Putamen (tissue), 1 donor: ENCODE measurements at regions not wholly inside any gene's neighbourhood (a gene's known extent, or its start where the extent isn't known, plus 50 kb on each side); places are given as distances from the start of the nearest gene placed in this dataset.

Experiments
- DNase-seq: peaks from one replicate; pipeline ENCODE4 v3.0.0-alpha.2; 2016; ENCODE audit warnings: low spot score

GRCh38 chr3:117616227-117616626 is 906.6 kb downstream of the TUSC7 start:
- DNase-seq: no peak

DNA sequence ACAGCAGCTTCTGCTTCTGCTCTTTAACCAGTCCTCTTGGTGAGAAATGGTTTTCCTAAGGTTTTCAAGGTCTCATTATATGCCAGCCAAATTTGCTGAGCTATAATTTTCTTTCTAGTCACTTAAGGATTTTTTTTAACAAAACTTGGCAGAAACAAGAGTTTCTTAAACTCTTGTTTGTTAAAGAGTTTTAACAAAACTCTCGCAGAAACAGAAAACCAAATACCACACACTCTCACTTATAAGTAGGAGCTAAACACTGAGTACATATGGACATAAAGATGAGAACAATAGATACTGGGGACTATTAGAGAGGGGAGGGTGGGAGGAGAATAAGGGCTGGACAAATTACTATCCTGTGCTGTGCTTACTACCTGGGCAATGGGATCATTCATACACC is 908.3 kb downstream of the TUSC7 start:
- no peak for DNase-seq

DNA sequence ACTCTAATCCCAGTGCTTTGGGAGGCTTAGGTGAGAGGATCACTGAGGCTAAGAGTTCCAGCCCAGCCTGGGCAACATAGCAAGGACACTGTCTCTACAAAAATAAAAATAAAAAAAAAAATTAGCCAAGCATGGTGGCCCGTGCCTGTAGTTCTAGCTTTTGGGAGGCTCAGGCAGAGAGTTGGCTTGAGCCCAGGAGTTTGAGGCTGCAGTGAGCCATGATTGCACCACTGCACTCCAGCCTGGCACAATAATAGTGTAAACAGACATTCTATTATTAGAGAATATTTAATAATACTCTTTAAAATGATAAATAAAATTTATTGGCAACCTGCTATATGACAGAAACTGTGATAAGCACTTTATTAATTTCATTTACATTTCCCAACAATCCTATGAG is 908.9 kb downstream of the TUSC7 start:
- no peak for DNase-seq

GRCh38 chr3:117619805-117620204 is 910.2 kb downstream of the TUSC7 start:
- DNase-seq: no peak

GRCh38 chr3:117622171-117622841 is 912.7 kb downstream of the TUSC7 start:
- no peak for DNase-seq

DNA sequence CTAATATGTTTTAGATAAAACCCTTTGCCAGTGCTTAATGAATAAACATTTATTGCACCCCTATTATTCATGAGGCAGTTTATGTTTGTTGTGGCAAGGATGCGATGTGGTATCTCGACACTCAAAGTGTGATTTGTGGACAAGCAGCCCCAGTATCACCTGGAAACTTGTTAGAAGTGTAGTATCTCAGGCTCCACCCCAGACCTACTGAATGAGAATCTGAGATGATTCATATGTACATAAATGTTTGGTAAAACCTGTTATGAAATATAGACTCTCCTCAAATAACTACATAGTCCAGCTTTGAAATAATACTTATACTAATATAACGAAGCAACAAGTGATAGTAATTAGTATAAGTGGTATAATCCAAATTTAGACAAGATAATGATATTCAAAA is 914.8 kb downstream of the TUSC7 start:
- DNase-seq: no peak

DNA sequence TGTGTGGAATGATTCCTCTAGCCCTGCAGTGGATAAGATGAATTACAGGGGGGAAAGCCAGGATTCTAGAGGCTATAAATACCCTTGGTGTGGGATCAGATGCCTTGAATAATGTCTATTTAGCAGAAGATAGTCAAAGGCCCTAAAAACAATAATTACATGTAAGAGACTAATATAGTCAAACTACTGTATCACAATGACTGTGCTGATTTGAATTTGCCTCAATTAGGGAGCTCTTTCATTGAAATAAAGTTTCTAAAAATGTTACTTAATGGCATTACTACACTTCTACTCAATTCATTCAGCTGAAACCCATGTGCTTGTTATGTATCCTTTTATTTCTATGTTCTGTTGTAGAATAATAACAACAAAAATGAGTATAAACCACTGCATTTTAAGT is 915.6 kb downstream of the TUSC7 start:
- no peak for DNase-seq

- no peak for DNase-seq
Observed at GRCh38 chr3:117626577-117626976, 917.0 kb downstream of the TUSC7 start.

DNA sequence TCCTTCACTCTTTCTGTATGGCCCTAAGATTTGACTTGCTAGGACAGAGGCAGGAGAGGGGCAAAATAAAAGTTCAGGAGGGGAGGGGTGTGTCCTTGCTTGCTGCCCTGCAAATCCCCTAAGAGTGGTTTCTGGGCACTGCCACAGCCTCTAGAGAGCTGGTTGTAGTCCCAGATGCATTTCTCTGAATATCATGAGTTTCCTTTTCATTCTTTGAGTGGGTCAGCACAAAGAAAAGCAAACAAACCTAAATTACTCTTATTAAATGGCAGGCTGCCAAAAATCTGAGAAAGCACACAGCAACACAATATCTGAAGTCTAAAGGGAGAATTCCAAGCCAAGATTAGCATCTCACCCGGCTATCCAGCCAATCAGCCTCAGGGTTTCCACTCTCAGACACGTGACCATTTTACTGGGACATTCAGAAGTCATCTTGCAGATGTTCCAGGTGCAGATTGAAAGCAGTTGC is 919.3 kb downstream of the TUSC7 start:
- peak; percentile 34 for DNase-seq

GRCh38 chr3:117629505-117629904 is 919.9 kb downstream of the TUSC7 start:
- no peak for DNase-seq

DNA sequence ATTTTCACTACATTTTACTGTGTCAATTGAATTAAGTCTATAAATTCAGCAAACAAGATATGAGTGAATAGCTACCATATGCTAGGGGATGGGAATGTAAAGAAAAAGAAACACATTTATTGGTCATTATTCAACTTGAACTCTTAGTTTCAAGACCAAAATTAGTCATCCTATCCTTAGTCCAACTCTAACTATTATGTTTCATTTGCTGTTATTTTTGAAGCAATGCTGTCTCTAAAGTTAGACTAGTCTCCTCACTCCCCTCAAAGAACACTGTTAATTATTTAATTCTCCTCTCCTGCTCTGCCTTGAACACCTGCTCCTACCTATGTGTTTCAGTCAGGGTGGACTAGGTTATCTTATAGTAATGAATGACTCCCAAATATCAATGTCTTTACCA is 920.9 kb downstream of the TUSC7 start:
- DNase-seq: no peak

DNA sequence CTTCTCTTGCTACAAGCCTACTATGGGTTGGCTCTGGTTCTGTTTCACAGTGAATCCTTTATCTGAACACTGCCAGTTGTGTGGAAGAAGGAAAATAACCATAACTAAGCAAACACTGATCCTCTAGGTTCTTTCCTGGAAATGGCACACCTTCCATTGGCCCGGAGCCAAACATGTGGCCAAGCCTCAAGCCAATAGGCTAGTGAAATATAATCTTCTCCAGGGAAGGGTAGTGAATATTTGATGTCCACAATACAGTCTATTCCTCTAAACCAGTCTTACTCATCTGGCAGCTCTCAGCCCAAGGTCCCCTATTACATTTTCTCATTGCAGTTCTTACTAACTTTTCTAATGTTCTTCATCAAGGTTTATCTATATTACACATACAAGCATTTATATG is 921.3 kb downstream of the TUSC7 start:
- DNase-seq: no peak

DNA sequence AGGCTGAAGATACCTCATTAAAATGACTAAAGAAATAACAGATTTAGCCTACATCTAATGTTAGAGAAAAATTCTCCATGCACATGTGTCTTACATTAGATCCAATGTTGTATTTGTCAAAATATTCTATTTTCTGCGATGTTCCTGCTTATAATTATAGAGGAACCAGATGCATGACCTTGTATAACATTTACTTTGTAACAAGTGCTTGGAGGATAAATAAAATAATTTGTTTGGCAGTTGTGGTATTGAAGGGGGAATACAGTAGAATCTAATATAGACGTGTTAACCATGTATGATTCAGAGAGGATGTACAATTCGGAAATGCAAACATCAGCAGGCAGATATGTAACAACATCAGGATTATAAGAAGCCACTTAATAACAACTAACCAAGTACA is 922.2 kb downstream of the TUSC7 start:
- no peak for DNase-seq

GRCh38 chr3:117632191-117632590 is 922.6 kb downstream of the TUSC7 start:
- DNase-seq: no peak

DNA sequence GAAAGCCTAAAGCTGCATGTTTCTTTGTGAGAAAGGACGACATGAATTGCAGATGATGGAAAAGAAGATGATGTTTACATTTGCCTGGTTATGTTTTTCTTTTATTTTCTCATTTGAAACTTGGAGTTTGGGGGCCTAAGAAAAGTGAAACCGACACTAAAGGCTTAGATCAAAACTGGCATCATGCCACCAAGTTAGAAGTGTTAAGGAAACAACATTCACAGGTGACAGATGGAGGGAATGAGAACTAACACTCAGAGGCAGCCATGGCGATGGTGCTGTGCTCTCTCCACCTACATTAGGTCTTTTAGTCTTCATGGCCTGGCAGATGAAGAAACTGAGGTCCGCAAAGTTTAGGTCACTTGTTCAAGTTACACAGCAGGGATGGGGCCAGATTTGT is 923.6 kb downstream of the TUSC7 start:
- no peak for DNase-seq

- no peak for DNase-seq
Observed at GRCh38 chr3:117637666-117638065, 928.1 kb downstream of the TUSC7 start.

DNA sequence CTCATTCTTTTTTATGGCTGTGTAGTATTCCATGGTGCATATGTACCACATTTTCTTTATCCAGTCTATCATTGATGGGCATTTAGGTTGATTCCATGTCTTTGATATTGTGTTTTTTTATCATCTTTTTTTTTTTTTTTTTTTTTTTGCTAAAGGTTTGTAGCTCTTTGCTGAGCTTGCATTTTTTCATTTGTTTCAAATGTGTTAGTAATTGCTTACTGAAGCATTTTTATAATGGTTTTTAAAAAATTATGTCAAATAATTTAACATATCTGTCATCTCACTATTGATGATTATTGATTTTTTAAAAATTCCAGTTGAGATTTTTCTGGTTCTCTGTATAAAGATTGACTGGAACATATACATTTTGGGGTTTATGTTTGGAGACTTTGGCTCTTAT is 934.6 kb downstream of the TUSC7 start:
- DNase-seq: no peak

GRCh38 chr3:117645561-117646242 is 936.1 kb downstream of the TUSC7 start:
- no peak for DNase-seq

DNA sequence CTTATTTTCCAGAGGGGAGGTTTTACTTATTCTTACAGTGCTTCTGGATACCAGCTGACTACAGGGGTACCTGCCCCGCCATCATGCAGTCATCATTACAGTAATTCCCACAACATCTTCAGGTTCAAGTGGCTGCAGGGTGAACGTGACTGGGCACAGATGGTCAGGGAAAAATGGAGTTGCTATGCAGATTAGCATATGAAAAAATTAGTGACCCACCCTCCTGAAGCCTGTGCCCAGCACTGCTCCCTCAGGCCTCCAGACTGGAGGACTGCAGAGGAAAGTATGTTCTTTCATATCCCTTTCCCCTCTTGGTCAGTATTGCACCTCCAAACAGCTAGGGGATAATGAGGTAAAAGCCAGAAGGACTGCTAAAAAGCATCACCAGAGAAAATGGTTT is 937.9 kb downstream of the TUSC7 start:
- DNase-seq: no peak

GRCh38 chr3:117651246-117651645 is 941.7 kb downstream of the TUSC7 start:
- no peak for DNase-seq

GRCh38 chr3:117656391-117656790 is 946.8 kb downstream of the TUSC7 start:
- no peak for DNase-seq

GRCh38 chr3:117657278-117657677 is 947.7 kb downstream of the TUSC7 start:
- DNase-seq: no peak

DNA sequence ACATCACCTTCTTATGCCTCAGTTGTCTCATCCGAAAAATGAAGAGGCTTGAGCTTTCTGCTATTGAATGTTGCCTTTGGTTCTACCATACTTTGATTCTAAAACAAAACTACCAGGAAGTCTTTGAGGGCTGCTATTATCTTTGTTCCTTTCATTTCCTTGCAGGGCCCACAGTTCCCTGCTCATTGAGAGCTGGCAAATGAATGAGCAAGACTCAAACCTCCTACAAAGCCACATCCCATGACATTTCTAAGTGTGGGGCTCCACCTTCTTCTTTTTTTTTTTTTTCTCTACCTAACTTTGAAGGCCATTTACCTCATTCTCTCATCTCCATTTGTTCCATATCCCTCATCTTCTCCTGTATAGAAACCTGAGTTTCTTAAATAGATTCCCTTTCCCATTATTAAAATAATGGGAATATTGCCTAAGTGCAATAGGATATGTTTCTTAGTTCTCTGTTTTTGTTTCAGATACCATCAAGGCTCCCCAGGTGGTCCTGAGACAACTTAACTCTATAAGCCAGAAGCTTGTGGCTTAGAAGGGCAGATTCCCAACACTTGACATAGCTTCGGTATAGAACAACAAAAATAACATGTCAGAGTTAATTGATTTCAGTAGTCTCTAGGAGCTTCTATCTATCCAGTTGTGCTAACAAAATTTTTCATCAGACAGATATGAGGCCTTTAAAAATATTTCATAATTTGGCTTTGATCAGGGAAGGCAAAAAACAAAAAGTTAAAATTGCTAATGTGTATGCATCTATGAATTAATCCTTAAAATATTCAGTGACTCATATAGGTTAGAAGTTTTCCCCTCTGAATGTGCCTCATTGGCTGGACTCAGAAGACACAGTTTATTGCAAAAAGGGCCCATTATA is 951.6 kb downstream of the TUSC7 start:
- no peak for DNase-seq
